ENCODE measurements at regions not wholly inside any gene's neighbourhood (a gene's known extent, or its start where the extent isn't known, plus 50 kb on each side); places are given as distances from the start of the nearest gene placed in this dataset.

GRCh38 chrX:7580127-7580526 lies 262.8 kb upstream of the VCX start:
- H3K4me3 Mint-ChIP-seq, result no peak overlapping the region
- H3K27me3 Mint-ChIP-seq, result no peaks in the 10 kb centered on the region
- H3K36me3 Mint-ChIP-seq (ENCODE audit: low read depth), result no peaks in the 10 kb centered on the region
- intact Hi-C loops (cut with micrococcal nuclease), result no loop called here
- H3K4me1 Mint-ChIP-seq (ENCODE audit: low read depth), result no peaks in the 10 kb centered on the region
- DNase-seq (no peak), ATAC-seq (no peak)
- H3K9me3 Mint-ChIP-seq, result no peaks in the 10 kb centered on the region
- H3K27ac Mint-ChIP-seq, result no peak overlapping the region
- ChIA-PET POLR2A (no interaction called here), CTCF (no interaction called here)
- TF ChIP-seq, protein P1, sequence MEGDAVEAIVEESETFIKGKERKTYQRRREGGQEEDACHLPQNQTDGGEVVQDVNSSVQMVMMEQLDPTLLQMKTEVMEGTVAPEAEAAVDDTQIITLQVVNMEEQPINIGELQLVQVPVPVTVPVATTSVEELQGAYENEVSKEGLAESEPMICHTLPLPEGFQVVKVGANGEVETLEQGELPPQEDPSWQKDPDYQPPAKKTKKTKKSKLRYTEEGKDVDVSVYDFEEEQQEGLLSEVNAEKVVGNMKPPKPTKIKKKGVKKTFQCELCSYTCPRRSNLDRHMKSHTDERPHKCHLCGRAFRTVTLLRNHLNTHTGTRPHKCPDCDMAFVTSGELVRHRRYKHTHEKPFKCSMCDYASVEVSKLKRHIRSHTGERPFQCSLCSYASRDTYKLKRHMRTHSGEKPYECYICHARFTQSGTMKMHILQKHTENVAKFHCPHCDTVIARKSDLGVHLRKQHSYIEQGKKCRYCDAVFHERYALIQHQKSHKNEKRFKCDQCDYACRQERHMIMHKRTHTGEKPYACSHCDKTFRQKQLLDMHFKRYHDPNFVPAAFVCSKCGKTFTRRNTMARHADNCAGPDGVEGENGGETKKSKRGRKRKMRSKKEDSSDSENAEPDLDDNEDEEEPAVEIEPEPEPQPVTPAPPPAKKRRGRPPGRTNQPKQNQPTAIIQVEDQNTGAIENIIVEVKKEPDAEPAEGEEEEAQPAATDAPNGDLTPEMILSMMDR (IDR thresholded peaks at IDR 0.05), result no peak

DNA sequence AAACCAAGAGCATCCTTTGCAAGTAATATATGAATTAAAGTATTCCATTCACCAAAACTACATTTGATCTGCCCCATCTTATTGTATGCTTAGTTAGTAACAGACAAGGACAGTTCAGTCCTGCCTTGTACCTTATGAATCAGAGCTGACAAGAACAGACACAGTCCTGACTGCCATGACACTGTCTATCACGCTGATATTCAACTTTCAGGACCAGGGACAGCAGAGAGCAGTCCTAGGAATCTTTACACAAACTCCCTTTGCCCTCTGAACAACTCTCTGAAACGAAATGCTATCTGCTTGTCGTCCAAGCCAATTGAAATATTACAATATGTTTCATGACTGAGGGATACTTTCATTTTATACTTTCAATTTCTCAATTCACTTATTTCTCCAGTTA lies 268.6 kb upstream of the VCX start:
- no peaks in the 10 kb centered on the region for H3K36me3 Mint-ChIP-seq (ENCODE audit: low read depth)
- ATAC-seq, result no peak

DNA sequence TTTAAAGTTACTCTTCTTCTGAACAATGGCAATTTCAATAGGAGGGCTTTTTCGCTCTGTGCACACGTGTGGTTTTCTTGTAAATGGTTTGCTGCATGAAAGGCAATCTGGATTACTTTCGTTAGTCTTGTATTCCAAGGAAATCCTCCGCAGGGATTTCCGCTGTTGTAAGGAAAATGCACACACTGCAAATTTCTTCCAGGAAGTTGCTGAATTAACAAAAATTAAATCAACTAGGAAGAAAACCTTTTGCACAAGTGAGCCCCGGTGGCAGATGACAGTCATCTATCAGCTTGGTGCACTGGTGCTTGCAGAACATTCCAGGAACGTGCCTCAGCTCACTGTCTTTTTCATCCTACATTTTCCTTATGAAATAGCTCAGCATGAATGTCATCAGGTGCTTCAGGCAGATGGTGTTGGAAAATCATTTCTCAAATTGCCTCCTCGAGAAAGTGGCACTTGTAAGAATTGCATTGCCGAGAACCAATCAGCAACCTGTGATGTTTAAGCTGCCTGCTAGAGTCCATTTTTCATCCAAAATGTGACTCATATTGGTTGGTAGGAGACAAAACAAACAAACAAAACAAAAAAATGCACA lies 272.4 kb upstream of the VCX start:
- H3K36me3 Mint-ChIP-seq (ENCODE audit: low read depth), result no peaks in the 10 kb centered on the region
- H3K4me3 Mint-ChIP-seq, result no peak overlapping the region
- DNase-seq, result no peak
- intact Hi-C loops (cut with micrococcal nuclease), result no loop called here
- no peaks in the 10 kb centered on the region for H3K4me1 Mint-ChIP-seq (ENCODE audit: low read depth)
- ChIA-PET CTCF (no interaction called here), POLR2A (no interaction called here)
- H3K27ac Mint-ChIP-seq, result no peak overlapping the region
- ATAC-seq, result no peak
- H3K27me3 Mint-ChIP-seq, result no peaks in the 10 kb centered on the region
- TF ChIP-seq, protein P1 (IDR thresholded peaks at IDR 0.05), result no peak
- H3K9me3 Mint-ChIP-seq, result no peaks in the 10 kb centered on the region

More for the DNA sequence above, 268.6 kb upstream of the VCX start:
- TF ChIP-seq, protein P1 (IDR thresholded peaks at IDR 0.05), result no peak
- no peaks in the 10 kb centered on the region for H3K4me1 Mint-ChIP-seq (ENCODE audit: low read depth)
- no peak overlapping the region for H3K27ac Mint-ChIP-seq
- intact Hi-C loops (cut with micrococcal nuclease), result no loop called here
- H3K9me3 Mint-ChIP-seq, result no peaks in the 10 kb centered on the region
- POLR2A ChIA-PET, result no interaction called here
- CTCF ChIA-PET, result no interaction called here
- H3K4me3 Mint-ChIP-seq, result no peak overlapping the region
- no peaks in the 10 kb centered on the region for H3K27me3 Mint-ChIP-seq
- DNase-seq, result no peak

GRCh38 chrX:7568597-7568996 lies 274.4 kb upstream of the VCX start:
- Mint-ChIP-seq H3K27me3 (no peaks in the 10 kb centered on the region), H3K27ac (no peak overlapping the region), H3K36me3 (ENCODE audit: low read depth) (no peaks in the 10 kb centered on the region), H3K4me1 (ENCODE audit: low read depth) (no peaks in the 10 kb centered on the region), H3K4me3 (no peak overlapping the region), H3K9me3 (no peaks in the 10 kb centered on the region)
- intact Hi-C loops (cut with micrococcal nuclease), result no loop called here
- ChIA-PET CTCF (no interaction called here), POLR2A (no interaction called here)
- TF ChIP-seq, protein P1 (IDR thresholded peaks at IDR 0.05), result no peak
- ATAC-seq (no peak), DNase-seq (no peak)

GRCh38 chrX:7568130-7568529 lies 274.8 kb upstream of the VCX start:
- no peaks in the 10 kb centered on the region for H3K9me3 Mint-ChIP-seq
- H3K27ac Mint-ChIP-seq, result no peak overlapping the region
- no peaks in the 10 kb centered on the region for H3K4me1 Mint-ChIP-seq (ENCODE audit: low read depth)
- ChIA-PET CTCF (no interaction called here), POLR2A (no interaction called here)
- DNase-seq, result no peak
- no peaks in the 10 kb centered on the region for H3K27me3 Mint-ChIP-seq
- no peaks in the 10 kb centered on the region for H3K36me3 Mint-ChIP-seq (ENCODE audit: low read depth)
- intact Hi-C loops (cut with micrococcal nuclease), result no loop called here
- no peak overlapping the region for H3K4me3 Mint-ChIP-seq
- TF ChIP-seq, protein P1 (IDR thresholded peaks at IDR 0.05), result no peak
- ATAC-seq, result no peak

Data from activated CD8-positive, alpha-beta T cell treated with anti-CD3 and anti-CD28 coated beads for 36 hours (primary cell).